Panc1 (cell line): ENCODE measurements at regions not wholly inside any gene's neighbourhood (a gene's known extent, or its start where the extent isn't known, plus 50 kb on each side); places are given as distances from the start of the nearest gene placed in this dataset.

ENCODE experiments used
- ATAC-seq: fragments of 200-7000 bp; cut with Tn5 transposase; 2 replicates; pipeline ENCODE4 v1.9.1; 2020; ENCODE audit warnings: mild to moderate bottlenecking, moderate library complexity
- BruUV-seq: library from RNA; stranded (reverse); fragments of 400-500 nt; replicated peaks from 2 replicates; lab custom pipeline; 2021; lab: Mats Ljungman, UMichigan
- CTCF ChIA-PET: fragments of 300-600 bp; sonication (Branson Sonifier 250); formaldehyde crosslinking; loops from one replicate; lab custom pipeline; 2022; ENCODE audit warnings: antibody characterized with exemption; lab: Charles Lee
- POLR2A ChIA-PET: fragments of 300-600 bp; sonication (Branson Sonifier 250); formaldehyde crosslinking; loops from one replicate; lab custom pipeline; 2022; ENCODE audit warnings: antibody characterized with exemption; lab: Charles Lee
- DNase-seq: peaks from one replicate; pipeline ENCODE4 v3.0.0-alpha.2; 2010; ENCODE audit warnings: low read depth, low spot score
- H3K27ac ChIP-seq: 2 replicates; pipeline ENCODE4 v1.5.1; 2011; ENCODE audit warnings: mild to moderate bottlenecking, low read length, inconsistent platforms
- H3K27me3 ChIP-seq: fragments of 200-500 bp; sonication (Bioruptor generic); 2 replicates; pipeline ENCODE4 v1.6.0; 2014; ENCODE audit warnings: low read length, inconsistent platforms; ENCODE audit not compliant: control insufficient read depth, insufficient read depth
- H3K36me3 ChIP-seq: fragments of 200-500 bp; sonication (Bioruptor generic); 2 replicates; pipeline ENCODE4 v1.5.1; 2014; ENCODE audit warnings: inconsistent platforms, mild to moderate bottlenecking, low read length, moderate library complexity; ENCODE audit not compliant: control insufficient read depth, insufficient read depth
- H3K4me1 ChIP-seq: 2 replicates; pipeline ENCODE4 v1.5.1; 2011; ENCODE audit warnings: inconsistent platforms, mild to moderate bottlenecking, low read length, moderate library complexity; ENCODE audit not compliant: control insufficient read depth, insufficient read depth
- H3K4me3 ChIP-seq, 2 experiments: 2 replicates each; pipeline ENCODE4 v1.5.1; 2011 to 2012; ENCODE audit warnings: low read depth in 2 of 2, low read length in 2 of 2, mild to moderate bottlenecking in 2 of 2, inconsistent platforms in 1 of 2, moderate library complexity in 1 of 2
- H3K9me3 ChIP-seq: fragments of 200-500 bp; sonication (Bioruptor generic); 2 replicates; pipeline ENCODE4 v1.5.1; 2014; ENCODE audit warnings: low read depth, mild to moderate bottlenecking, inconsistent platforms, low read length, moderate library complexity; ENCODE audit not compliant: control insufficient read depth, insufficient read depth
- CTCF ChIP-seq: fragments of 450-650 bp; IDR thresholded peaks from 2 replicates; pipeline ENCODE4 v1.5.1; 2017; ENCODE audit warnings: mild to moderate bottlenecking
- POLR2AphosphoS5 ChIP-seq: IDR thresholded peaks from 2 replicates; pipeline ENCODE4 v1.6.1; 2012; ENCODE audit warnings: mild to moderate bottlenecking, low read depth, low read length, moderate library complexity
- REST ChIP-seq, 2 experiments: IDR thresholded peaks; 2 replicates each; pipeline ENCODE4 v1.6.1; 2011 to 2012; ENCODE audit warnings: low read depth in 2 of 2, control low read depth in 1 of 2, low read length in 1 of 2, mild to moderate bottlenecking in 1 of 2, moderate library complexity in 1 of 2; ENCODE audit not compliant: insufficient read depth in 1 of 2
- SIN3A ChIP-seq: IDR thresholded peaks from 2 replicates; pipeline ENCODE4 v1.6.1; 2012; ENCODE audit warnings: low read depth, mild to moderate bottlenecking, low read length, moderate library complexity, borderline replicate concordance; ENCODE audit not compliant: insufficient read depth
- TCF7L2 ChIP-seq: IDR thresholded peaks from 2 replicates; pipeline ENCODE4 v1.6.1; 2011; ENCODE audit warnings: mild to moderate bottlenecking, low read depth, low read length, inconsistent platforms
- in situ Hi-C: cut with HindIII; loops from 2 replicates; pipeline ENCODE4 v1.10.0; 2016; ENCODE audit warnings: low sequenced_read_pairs, low pct_unique_long_range_greater_than_20kb
- intact Hi-C: fragments of 100-400 bp; cut with micrococcal nuclease; formaldehyde crosslinking; loops from one replicate; pipeline ENCODE4 v1.10.0; 2022; ENCODE audit not compliant: unreplicated experiment

GRCh38 chr11:109209572-109209971, 212.4 kb upstream of the C11orf87 start:
- ATAC-seq, result no peak
- ChIA-PET POLR2A (no interaction called here), CTCF (no interaction called here)
- Histone ChIP-seq H3K4me1 (no peaks in the 10 kb centered on the region), H3K27ac (no peak overlapping the region), H3K36me3 (no peaks in the 10 kb centered on the region), H3K9me3 (no peaks in the 10 kb centered on the region; the same call in 1 of the 2 replicates), H3K27me3 (no peaks in the 10 kb centered on the region), H3K4me3 (no peak overlapping the region)
- no TSS peak for BruUV-seq
- TF ChIP-seq TCF7L2 (no peak), POLR2AphosphoS5 (no peak), REST (IDR thresholded peaks at IDR 0.05; ENCODE audit: insufficient read depth in 1 of 2, low read depth in 2 of 2, low read length in 1 of 2) (no peak), SIN3A (no peak)
- in situ Hi-C loops (no loop called here), intact Hi-C loops (no loop called here)
- DNase-seq, result no peak

- in situ Hi-C loops, result no loop called here
- ATAC-seq (no peak), DNase-seq (no peak)
- Histone ChIP-seq H3K36me3 (no peaks in the 10 kb centered on the region), H3K4me1 (no peaks in the 10 kb centered on the region), H3K9me3 (no peaks in the 10 kb centered on the region; the same call in 1 of the 2 replicates), H3K4me3 (no peak overlapping the region), H3K27ac (no peak overlapping the region), H3K27me3 (no peaks in the 10 kb centered on the region)
- TF ChIP-seq CTCF (no peak), POLR2AphosphoS5 (no peak), SIN3A (no peak), TCF7L2 (no peak)
- intact Hi-C loops, result no loop called here
- CTCF ChIA-PET, result no interaction called here
- POLR2A ChIA-PET, result no interaction called here
- BruUV-seq, result no TSS peak
Measured at GRCh38 chr11:109221190-109221589, 200.8 kb upstream of the C11orf87 start.

GRCh38 chr11:109222761-109223160, 199.2 kb upstream of the C11orf87 start:
- H3K27me3 ChIP-seq, result no peaks in the 10 kb centered on the region
- DNase-seq (no peak), ATAC-seq (no peak)
- intact Hi-C loops, result no loop called here
- no peaks in the 10 kb centered on the region for H3K4me1 ChIP-seq
- H3K27ac ChIP-seq, result no peak overlapping the region
- no peaks in the 10 kb centered on the region for H3K36me3 ChIP-seq
- in situ Hi-C loops, result no loop called here
- no peak overlapping the region for H3K4me3 ChIP-seq
- POLR2A ChIA-PET, result no interaction called here
- BruUV-seq, result no TSS peak
- H3K9me3 ChIP-seq, result no peaks in the 10 kb centered on the region; the same call in 1 of the 2 replicates
- no peak for TF ChIP-seq CTCF
- TF ChIP-seq REST (IDR thresholded peaks at IDR 0.05; ENCODE audit: insufficient read depth in 1 of 2, low read depth in 2 of 2, low read length in 1 of 2), result no peak
- TF ChIP-seq TCF7L2, result no peak
- no peak for TF ChIP-seq SIN3A
- TF ChIP-seq POLR2AphosphoS5, result no peak
- CTCF ChIA-PET, result no interaction called here
